SU-DHL-6 (cell line): ENCODE measurements at regions not wholly inside any gene's neighbourhood (a gene's known extent, or its start where the extent isn't known, plus 50 kb on each side); places are given as distances from the start of the nearest gene placed in this dataset.

ENCODE experiments used
- H2AFZ ChIP-seq: fragments of 200-600 bp; sonication (generic); 2 replicates; pipeline ENCODE4 v1.6.1; 2014; ENCODE audit warnings: low read depth, mild to moderate bottlenecking, moderate library complexity, mixed read lengths, antibody characterized with exemption, low read length; ENCODE audit not compliant: severe bottlenecking
- H3F3A ChIP-seq: fragments of 200-600 bp; shearing (Covaris generic); 2 replicates; pipeline ENCODE4 v1.6.0; 2016; ENCODE audit warnings: antibody characterized with exemption, mild to moderate bottlenecking; ENCODE audit not compliant: insufficient read depth
- H3K27ac ChIP-seq: fragments of 200-600 bp; sonication (generic); 2 replicates; pipeline ENCODE4 v1.5.1; 2016; ENCODE audit warnings: low read depth, mild to moderate bottlenecking, low read length, moderate library complexity, mixed read lengths
- H3K27me3 ChIP-seq: fragments of 200-600 bp; sonication (generic), shearing (Covaris generic); 2 replicates; pipeline ENCODE4 v1.6.0; 2014; ENCODE audit warnings: mild to moderate bottlenecking, low read length
- H3K36me3 ChIP-seq: fragments of 200-600 bp; sonication (generic); 2 replicates; pipeline ENCODE4 v1.6.1; 2014; ENCODE audit warnings: mild to moderate bottlenecking, low read length, mixed read lengths
- H3K4me2 ChIP-seq: fragments of 300-600, 200-600 bp; shearing (Covaris generic), sonication (generic); 2 replicates; pipeline ENCODE4 v1.6.0; 2014; ENCODE audit warnings: low read length, low read depth, mild to moderate bottlenecking; ENCODE audit not compliant: poor library complexity, severe bottlenecking
- H3K4me3 ChIP-seq: fragments of 200-600 bp; sonication (generic); 2 replicates; pipeline ENCODE4 v1.5.1; 2014; ENCODE audit warnings: antibody characterized with exemption, low read length, mild to moderate bottlenecking, mixed read lengths; ENCODE audit not compliant: insufficient read depth, poor library complexity, severe bottlenecking
- H3K79me2 ChIP-seq: fragments of 200-600 bp; sonication (generic); 2 replicates; pipeline ENCODE4 v1.6.1; 2014; ENCODE audit warnings: mild to moderate bottlenecking, low read length, moderate library complexity; ENCODE audit not compliant: insufficient read depth
- H3K9ac ChIP-seq: fragments of 200-600 bp; sonication (generic); 2 replicates; pipeline ENCODE4 v1.7.0; 2014; ENCODE audit warnings: mild to moderate bottlenecking, low read length
- H3K9me2 ChIP-seq: fragments of 200-600 bp; sonication (generic); replicated peaks from 2 replicates; pipeline ENCODE4 v1.6.1; 2014; ENCODE audit warnings: low read length; ENCODE audit not compliant: insufficient read depth
- H3K9me3 ChIP-seq: fragments of 200-600 bp; sonication (generic); 2 replicates; pipeline ENCODE4 v1.6.1; 2014; ENCODE audit warnings: low read length, mixed read lengths; ENCODE audit not compliant: insufficient read depth
- H4K20me1 ChIP-seq: fragments of 200-600 bp; sonication (generic); 2 replicates; pipeline ENCODE4 v1.6.1; 2014; ENCODE audit warnings: low read depth, mild to moderate bottlenecking, antibody characterized with exemption, low read length, moderate library complexity, mixed read lengths
- CTCF ChIP-seq: fragments of 200-600 bp; sonication (generic); IDR thresholded peaks from one replicate; pipeline ENCODE4 v1.5.1; 2017; ENCODE audit warnings: antibody characterized with exemption, mild to moderate bottlenecking, low read length, moderate library complexity; ENCODE audit not compliant: insufficient read depth, poor library complexity, severe bottlenecking
- EZH2phosphoT487 ChIP-seq: fragments of 200-600 bp; sonication (generic), shearing (Covaris generic); conservative IDR thresholded peaks from 2 replicates; pipeline ENCODE4 v1.6.1; 2018; ENCODE audit warnings: mild to moderate bottlenecking, antibody characterized with exemption, low read length, moderate library complexity, mixed read lengths

GRCh38 chr10:58979711-58980110 is 196.7 kb upstream of the PHYHIPL start:
- peak overlapping the region; percentile 1 for H2AFZ ChIP-seq
- no peak overlapping the region for H3K9ac ChIP-seq
- no peaks in the 10 kb centered on the region for H3K9me2 ChIP-seq
- no peak overlapping the region for H3K4me3 ChIP-seq
- no peaks in the 10 kb centered on the region for H3K79me2 ChIP-seq
- H3F3A ChIP-seq = no peaks in the 10 kb centered on the region
- H4K20me1 ChIP-seq = no peaks in the 10 kb centered on the region
- no peak overlapping the region for H3K27ac ChIP-seq
- no peak for TF ChIP-seq EZH2phosphoT487
- TF ChIP-seq CTCF = no peak
- no peaks in the 10 kb centered on the region for H3K27me3 ChIP-seq
- H3K9me3 ChIP-seq = no peaks in the 10 kb centered on the region
- H3K36me3 ChIP-seq = no peaks in the 10 kb centered on the region
- H3K4me2 ChIP-seq = no peak overlapping the region

GRCh38 chr10:58980826-58981415 is 195.5 kb upstream of the PHYHIPL start:
- no peaks in the 10 kb centered on the region for H3K79me2 ChIP-seq
- H3K27me3 ChIP-seq = no peaks in the 10 kb centered on the region
- H4K20me1 ChIP-seq = no peaks in the 10 kb centered on the region
- no peak overlapping the region for H3K9ac ChIP-seq
- no peaks in the 10 kb centered on the region for H3K36me3 ChIP-seq
- no peak overlapping the region for H3K4me3 ChIP-seq
- no peak overlapping the region for H3K27ac ChIP-seq
- no peak overlapping the region for H3K4me2 ChIP-seq
- no peaks in the 10 kb centered on the region for H3K9me2 ChIP-seq
- no peaks in the 10 kb centered on the region for H3F3A ChIP-seq
- TF ChIP-seq EZH2phosphoT487 (no peak), CTCF (no peak)
- H2AFZ ChIP-seq = no peak overlapping the region
- no peaks in the 10 kb centered on the region for H3K9me3 ChIP-seq

- Histone ChIP-seq H4K20me1 (no peaks in the 10 kb centered on the region), H3K79me2 (no peaks in the 10 kb centered on the region), H3K27me3 (no peaks in the 10 kb centered on the region), H3F3A (peaks cover 5% of the 10 kb centered on the region; the same call in 1 of the 2 replicates), H3K9me2 (no peaks in the 10 kb centered on the region), H3K4me3 (no peak overlapping the region), H3K9me3 (no peaks in the 10 kb centered on the region), H3K27ac (no peak overlapping the region), H3K9ac (no peak overlapping the region), H3K36me3 (no peaks in the 10 kb centered on the region), H3K4me2 (no peak overlapping the region), H2AFZ (no peak overlapping the region)
- TF ChIP-seq EZH2phosphoT487 (no peak), CTCF (no peak)
Measured at GRCh38 chr10:58981846-58982245, 194.6 kb upstream of the PHYHIPL start.
